ENCODE measurements at regions not wholly inside any gene's neighbourhood (a gene's known extent, or its start where the extent isn't known, plus 50 kb on each side); places are given as distances from the start of the nearest gene placed in this dataset.
A peak's percentile ranks its signal among the peaks of the same experiment; 100 is the strongest.
"Not testable (repeated sequence)": the region's sequence is repeated elsewhere in the genome, so short reads cannot be mapped to it uniquely, and the experiment has no call there.

GRCh38 chr3:195969341-195969740, 61.0 kb upstream of the TNK2 start:
- H3K9me3 ChIP-seq; H3K4me1 ChIP-seq; H3K27me3 ChIP-seq; H3K27ac ChIP-seq; H3K4me3 ChIP-seq; DNase-seq (ENCODE audit: low spot score in 2 of 2): not testable (repeated sequence)
- WGBS, 2 donors, result 89% methylated on average over 9 of the region's 9 CpGs; no CpG with 5 or more reads in 1 of the 2 donors
- peaks cover 2 to 77% (median 13%) of the 10 kb centered on the region in 3 donors for H3K36me3 ChIP-seq

DNA sequence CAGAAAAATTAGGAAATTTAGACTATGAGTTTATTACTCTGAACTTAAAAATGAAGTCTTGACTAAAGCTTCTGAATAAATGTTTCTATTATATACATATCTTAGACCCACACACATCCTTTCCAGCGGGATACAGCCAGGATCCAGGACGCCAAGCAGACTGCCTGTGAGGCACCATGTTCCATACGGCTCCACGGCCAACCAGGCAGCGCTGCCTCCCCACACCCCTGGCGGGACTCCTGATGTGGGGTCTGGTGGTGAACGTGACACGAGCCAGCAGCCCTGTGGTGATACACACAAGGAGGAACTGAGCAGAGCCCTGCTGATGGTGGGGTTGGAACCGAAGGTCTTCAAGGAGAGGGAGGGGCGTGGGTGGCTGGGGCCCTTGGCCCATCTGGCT, 59.8 kb upstream of the TNK2 start:
- peaks cover 2 to 71% (median 13%) of the 10 kb centered on the region in 3 donors for H3K36me3 ChIP-seq
- DNase-seq (ENCODE audit: low spot score in 2 of 2), result not testable (repeated sequence)

DNA sequence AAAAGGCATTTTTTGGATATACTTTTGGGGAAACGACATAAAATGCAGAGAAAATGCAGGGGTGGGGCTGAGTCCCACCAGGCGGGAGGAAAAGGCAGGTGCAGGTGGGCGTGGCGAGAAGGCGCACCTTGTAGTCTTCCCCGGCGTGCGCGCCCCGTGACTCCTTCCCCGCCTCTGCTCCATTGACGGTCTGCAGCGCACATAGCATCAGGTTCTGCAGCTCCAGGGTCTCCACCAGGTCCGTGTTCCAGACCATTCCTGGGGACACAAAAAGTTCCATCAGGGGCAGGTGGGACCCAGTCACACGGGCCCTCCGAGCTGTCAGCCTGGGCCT, 59.0 kb upstream of the TNK2 start:
- not testable (repeated sequence) for H3K4me1 ChIP-seq; DNase-seq (ENCODE audit: low spot score in 2 of 2); H3K4me3 ChIP-seq; H3K27ac ChIP-seq; H3K9me3 ChIP-seq; H3K27me3 ChIP-seq
- no CpG with 5 or more reads among the region's 16 CpGs for WGBS, 2 donors
- peaks cover 2 to 73% (median 13%) of the 10 kb centered on the region in 3 donors for H3K36me3 ChIP-seq

More for the DNA sequence above, 59.8 kb upstream of the TNK2 start:
- H3K27ac ChIP-seq, H3K9me3 ChIP-seq, H3K27me3 ChIP-seq, H3K4me3 ChIP-seq, H3K4me1 ChIP-seq: not testable (repeated sequence)
- WGBS, 2 donors, result 86% methylated on average over 6 of the region's 10 CpGs; no CpG with 5 or more reads in 1 of the 2 donors

GRCh38 chr3:195966563-195967386, 58.4 kb upstream of the TNK2 start:
- H3K36me3 ChIP-seq, result peaks cover 2 to 73% (median 13%) of the 10 kb centered on the region in 3 donors
- not testable (repeated sequence) for H3K4me1 ChIP-seq; DNase-seq (ENCODE audit: low spot score in 2 of 2); H3K27me3 ChIP-seq; H3K27ac ChIP-seq; H3K4me3 ChIP-seq; H3K9me3 ChIP-seq
- 53 to 55% methylated on average over 9 to 11 of the region's 15 CpGs for WGBS, 2 donors

DNA sequence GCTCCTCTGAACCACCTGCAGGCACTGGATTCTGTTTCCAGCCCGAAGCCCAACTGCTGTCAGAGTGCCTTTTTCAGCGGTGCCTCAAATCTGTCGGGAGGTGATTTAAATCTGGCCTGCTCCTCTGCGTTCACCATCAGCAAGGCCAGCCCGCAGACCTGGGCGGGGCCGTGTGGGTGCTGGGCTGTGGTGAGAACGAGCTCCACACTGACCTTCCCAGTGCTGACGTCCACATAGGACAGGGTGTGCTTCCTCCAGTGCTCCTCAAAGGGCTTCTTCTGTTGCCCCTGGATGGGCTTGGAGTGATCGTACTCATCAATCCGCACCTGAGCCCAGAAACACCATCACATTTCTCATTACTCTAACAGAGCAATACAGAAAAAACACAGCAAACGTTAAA, 56.9 kb upstream of the TNK2 start:
- not testable (repeated sequence) for H3K27me3 ChIP-seq; H3K4me3 ChIP-seq; H3K9me3 ChIP-seq; DNase-seq (ENCODE audit: low spot score in 2 of 2); H3K4me1 ChIP-seq
- Histone ChIP-seq H3K27ac (peak overlapping the region in 1 of 4 donors; percentile 19), H3K36me3 (peaks cover 2 to 65% (median 10%) of the 10 kb centered on the region in 3 donors)
- WGBS, 2 donors, result 93 to 100% methylated on average over 2 to 12 of the region's 12 CpGs

DNA sequence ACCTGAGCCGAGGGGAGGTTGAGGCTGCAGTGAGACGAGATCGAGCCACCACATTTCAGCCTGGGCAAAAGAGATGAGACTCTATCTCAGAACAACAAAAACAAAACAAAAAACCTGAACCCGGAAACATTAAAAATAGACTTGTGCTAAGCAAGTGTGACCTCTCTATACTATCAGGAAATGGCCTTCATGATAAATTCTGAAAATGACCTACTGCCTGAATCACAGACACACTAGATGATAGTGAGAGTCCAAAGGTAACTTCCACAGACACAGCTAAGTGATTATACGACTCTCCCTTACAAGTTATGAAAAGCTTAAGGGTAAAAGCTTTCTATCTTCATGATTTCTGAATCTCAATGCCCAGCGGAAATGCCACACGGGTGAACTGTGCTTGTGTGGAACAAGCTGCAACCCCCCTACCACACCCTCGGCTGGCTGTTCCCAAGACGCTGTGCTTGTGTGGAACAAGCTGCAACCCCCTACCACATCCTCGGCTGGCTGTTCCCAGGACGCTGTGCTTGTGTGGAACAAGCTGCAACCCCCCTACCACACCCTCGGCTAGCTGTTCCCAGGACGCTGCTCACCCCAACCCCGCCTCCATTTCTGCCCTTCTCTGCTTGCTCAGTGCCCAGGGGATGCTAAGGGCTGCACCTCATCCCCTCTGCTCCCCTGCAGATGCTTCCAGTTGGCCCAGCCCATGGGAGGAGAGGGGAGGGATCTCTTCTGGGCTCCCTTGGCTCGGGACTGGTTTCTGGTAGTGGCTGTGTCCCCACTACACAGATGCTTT, 56.2 kb upstream of the TNK2 start:
- not testable (repeated sequence) for H3K9me3 ChIP-seq; H3K4me3 ChIP-seq; H3K4me1 ChIP-seq; H3K27me3 ChIP-seq; DNase-seq (ENCODE audit: low spot score in 2 of 2)
- H3K27ac ChIP-seq, result peak overlapping the region in 1 of 4 donors; percentile 19
- H3K36me3 ChIP-seq, result peaks cover 2 to 62% (median 6%) of the 10 kb centered on the region in 3 donors
- 91 to 95% methylated on average over 14 to 15 of the region's 15 CpGs for WGBS, 2 donors

- not testable (repeated sequence) for H3K9me3 ChIP-seq; H3K4me1 ChIP-seq; DNase-seq (ENCODE audit: low spot score in 2 of 2); H3K27me3 ChIP-seq; H3K4me3 ChIP-seq; H3K27ac ChIP-seq
- WGBS, 2 donors, result 90 to 93% methylated on average over 2 to 6 of the region's 11 CpGs
- peaks cover 2 to 61% (median 6%) of the 10 kb centered on the region in 3 donors for H3K36me3 ChIP-seq
Measured at GRCh38 chr3:195962222-195962621, 53.9 kb upstream of the TNK2 start.

GRCh38 chr3:195960971-195961775, 52.8 kb upstream of the TNK2 start:
- not testable (repeated sequence) for H3K27me3 ChIP-seq; H3K9me3 ChIP-seq; H3K27ac ChIP-seq; H3K4me3 ChIP-seq; H3K4me1 ChIP-seq; DNase-seq (ENCODE audit: low spot score in 2 of 2)
- H3K36me3 ChIP-seq, result peaks cover 2 to 56% (median 6%) of the 10 kb centered on the region in 3 donors
- WGBS, 2 donors, result 79 to 96% methylated on average over 11 to 26 of the region's 26 CpGs

GRCh38 chr3:195960164-195960563, 51.8 kb upstream of the TNK2 start:
- WGBS, 2 donors, result 90 to 93% methylated on average over 1 to 2 of the region's 2 CpGs
- H3K36me3 ChIP-seq, result peaks cover 0 to 47% (median under 1%) of the 10 kb centered on the region in 3 donors
- H3K27ac ChIP-seq, result peak overlapping the region in 1 of 4 donors; percentile 75
- not testable (repeated sequence) for H3K9me3 ChIP-seq; H3K27me3 ChIP-seq; H3K4me1 ChIP-seq; H3K4me3 ChIP-seq; DNase-seq (ENCODE audit: low spot score in 2 of 2)

DNA sequence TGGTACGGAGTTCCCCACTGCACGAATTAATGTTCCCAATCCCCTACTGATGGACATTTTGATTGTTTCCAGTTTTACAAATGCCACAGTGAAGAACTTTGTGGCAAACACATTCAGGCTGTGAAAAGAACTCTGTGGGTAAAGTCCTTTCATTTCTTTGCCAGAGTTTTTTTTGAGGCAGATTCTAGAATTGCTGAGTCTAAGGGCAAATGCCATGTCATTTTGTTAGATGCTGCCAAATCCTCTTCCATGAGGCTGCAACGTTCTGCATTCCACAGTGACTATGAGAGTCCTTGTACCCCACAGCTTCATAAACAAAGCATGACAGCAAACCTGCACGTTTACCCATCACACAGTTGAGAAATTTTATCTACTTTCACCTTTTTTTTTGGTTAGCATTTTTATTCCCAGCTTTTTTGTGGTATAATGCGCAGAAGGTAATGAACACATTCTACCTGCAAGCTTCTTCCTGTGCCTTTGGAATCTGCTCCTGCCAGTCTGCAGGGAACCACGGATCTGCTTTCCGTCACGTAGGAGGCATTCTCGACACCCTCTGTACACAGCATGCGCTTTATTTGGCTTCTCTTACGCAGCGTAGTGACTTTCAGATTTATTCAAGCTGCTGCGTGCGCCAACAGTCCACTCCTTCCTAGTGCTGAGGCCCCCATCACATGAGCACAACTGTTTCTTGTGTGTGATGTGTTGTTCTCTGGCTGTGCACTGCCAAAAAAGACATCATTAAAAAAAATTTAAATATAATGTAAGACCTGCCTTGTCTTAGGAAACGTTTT, 51.2 kb upstream of the TNK2 start:
- Histone ChIP-seq H3K27ac (peak overlapping the region in 1 of 4 donors; percentile 75), H3K36me3 (peaks cover 0 to 41% (median 0%) of the 10 kb centered on the region in 3 donors)
- WGBS, 2 donors, result 57 to 68% methylated on average over 4 to 7 of the region's 15 CpGs
- not testable (repeated sequence) for H3K4me3 ChIP-seq; H3K4me1 ChIP-seq; DNase-seq (ENCODE audit: low spot score in 2 of 2); H3K27me3 ChIP-seq; H3K9me3 ChIP-seq

DNA sequence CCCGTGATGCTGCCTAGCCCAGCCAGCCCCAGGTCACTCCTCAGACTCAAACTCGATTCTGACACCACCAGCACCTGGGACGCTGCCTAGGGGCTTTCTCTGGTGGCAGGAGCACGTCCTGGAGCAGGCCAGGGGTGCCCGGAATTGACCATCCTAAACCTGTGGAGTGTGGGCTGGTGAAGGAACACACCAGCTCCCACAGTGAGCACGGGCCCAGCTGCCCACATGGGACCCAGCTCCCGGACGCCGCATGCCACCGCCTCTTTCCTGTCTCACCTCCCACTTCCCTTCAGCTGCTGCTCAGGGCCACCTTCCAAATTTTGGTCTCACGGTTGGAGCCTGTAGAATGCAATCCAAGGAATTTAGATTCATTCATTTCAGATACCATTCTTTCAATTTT, 50.4 kb upstream of the TNK2 start:
- Histone ChIP-seq H3K27ac (peak overlapping the region in 1 of 4 donors; percentile 3), H3K36me3 (peaks cover 0 to 39% (median 0%) of the 10 kb centered on the region in 3 donors)
- WGBS, 2 donors, result 41 to 70% methylated on average over 6 to 9 of the region's 11 CpGs
- DNase-seq (ENCODE audit: low spot score in 2 of 2); H3K4me3 ChIP-seq; H3K9me3 ChIP-seq; H3K27me3 ChIP-seq; H3K4me1 ChIP-seq: not testable (repeated sequence)

All from tibial nerve (tissue), 4 donors.